ENCODE measurements at regions not wholly inside any gene's neighbourhood (a gene's known extent, or its start where the extent isn't known, plus 50 kb on each side); places are given as distances from the start of the nearest gene placed in this dataset.
"Not testable (repeated sequence)": the region's sequence is repeated elsewhere in the genome, so short reads cannot be mapped to it uniquely, and the experiment has no call there.

DNA sequence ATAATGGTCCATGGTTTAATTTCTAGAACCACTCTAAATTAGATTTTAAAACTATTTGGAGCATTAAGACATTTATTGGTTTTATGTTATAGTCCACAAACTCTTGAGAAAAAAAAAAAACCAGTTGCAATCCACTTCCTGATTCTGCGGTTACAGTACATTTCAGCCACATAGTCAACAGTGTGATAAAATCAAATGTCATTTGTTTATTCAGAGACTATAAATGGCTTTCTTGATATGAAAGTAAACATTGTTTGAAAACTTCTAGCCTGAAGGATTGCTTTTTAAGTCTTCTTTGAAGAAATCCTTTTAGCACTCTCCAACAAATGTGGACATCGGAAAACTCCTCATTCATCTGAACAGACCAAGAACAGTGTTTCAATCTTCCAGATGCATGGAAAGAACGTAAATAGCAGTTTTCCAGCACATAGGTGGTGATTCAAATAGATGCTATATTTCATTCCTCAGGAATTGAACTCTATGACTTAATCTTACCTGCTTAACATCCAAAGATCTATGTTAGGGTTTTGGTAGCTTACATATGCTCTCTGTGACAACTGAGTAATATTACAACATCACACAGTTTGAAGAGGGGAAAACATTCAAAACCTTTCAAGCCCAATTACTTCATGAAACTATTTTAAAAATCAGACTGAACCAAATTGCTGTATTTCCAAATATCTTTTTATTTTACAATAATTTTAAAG lies 87.8 kb upstream of the UBE2E2 start:
- no peak for FAIRE-seq

DNA sequence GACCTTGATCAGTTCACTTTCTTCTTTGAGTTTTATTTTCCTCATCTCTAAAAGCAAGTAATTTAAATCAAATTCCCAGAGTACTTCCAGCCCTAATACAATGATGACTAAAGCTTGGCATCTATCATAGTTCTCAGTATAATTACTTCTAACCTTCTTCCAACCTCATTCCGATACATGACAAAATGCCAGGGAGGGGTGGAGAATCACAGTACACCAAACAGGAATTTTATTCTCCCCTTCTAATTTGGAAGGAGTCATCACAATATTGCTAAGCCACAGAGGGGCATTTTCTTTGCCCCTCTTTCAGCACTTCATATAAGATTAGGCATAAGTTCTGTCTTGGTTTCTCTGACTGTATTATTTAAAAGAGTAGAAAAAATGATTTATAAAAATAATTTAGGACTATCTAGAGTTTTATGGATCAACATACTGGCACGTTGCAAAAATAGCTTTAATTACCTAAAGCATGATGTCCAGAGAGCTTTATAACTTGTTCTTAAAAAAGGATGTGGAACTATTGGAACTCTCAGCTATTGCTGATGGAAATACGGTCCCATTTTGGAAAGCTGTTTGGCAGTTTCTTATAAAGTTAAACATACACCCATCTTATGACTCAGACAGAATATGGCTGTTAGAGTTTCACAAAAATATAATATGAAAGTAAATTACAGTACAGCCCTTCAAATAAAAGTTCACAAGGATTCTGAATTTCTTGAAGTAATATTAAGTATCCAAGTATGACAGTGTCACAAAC lies 86.9 kb upstream of the UBE2E2 start:
- FAIRE-seq = no peak

DNA sequence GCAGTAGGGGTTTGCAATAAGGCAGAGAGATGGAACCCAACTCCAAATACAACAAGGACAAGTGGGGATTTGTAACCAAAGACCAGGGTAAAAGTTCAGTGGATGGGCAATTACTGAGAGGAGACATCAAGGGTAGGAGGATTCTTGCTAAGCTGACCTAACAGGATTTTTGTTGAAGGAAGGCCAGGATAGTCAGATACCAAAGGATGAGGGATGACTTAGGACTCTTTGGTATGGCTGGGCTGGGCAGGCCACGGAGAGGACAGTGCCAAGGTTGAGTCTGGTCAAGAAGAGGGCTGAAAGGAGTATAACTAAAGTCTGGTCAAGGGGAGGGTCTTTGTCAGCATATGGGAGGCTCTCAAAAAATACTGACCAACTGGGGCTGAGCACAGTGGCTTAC lies 85.3 kb upstream of the UBE2E2 start:
- no peak for FAIRE-seq

DNA sequence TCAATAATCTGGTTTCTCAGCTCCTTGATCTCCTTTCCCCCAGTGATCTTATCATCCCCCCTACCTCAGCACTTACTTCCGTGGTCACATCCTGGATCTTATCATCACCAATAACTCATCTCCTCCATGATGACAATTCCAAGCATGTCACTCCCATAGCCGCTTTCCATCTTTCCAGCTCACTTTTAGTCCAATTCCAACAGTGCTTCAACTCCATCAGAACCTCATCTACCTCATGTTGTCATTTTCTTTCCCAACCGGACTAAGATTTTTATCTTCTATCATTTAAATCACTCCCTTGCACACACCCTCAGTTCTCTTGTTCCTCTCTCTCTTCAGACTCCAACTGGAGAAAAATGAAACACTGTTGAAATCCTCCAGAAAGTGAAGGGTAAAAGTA lies 75.9 kb upstream of the UBE2E2 start:
- no peak for FAIRE-seq

DNA sequence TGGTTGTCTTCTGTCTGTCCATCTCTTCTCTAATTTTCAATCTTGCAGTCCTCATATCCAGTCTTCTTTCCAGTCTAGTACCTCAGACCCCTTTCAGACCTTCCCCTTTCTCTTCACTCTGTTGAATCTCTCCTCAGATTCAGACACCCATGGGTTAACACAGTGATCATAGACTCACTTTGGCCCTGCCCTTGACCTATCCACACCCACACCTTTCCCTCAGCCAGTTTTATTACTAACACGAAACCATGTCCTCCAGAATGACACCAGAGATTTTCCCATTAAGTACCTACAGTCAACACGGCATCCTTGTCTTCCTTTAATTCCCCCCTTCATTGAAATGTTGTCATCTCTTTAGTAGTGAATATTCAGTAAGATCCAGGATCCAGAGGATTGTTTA lies 74.5 kb upstream of the UBE2E2 start:
- no peak for FAIRE-seq

DNA sequence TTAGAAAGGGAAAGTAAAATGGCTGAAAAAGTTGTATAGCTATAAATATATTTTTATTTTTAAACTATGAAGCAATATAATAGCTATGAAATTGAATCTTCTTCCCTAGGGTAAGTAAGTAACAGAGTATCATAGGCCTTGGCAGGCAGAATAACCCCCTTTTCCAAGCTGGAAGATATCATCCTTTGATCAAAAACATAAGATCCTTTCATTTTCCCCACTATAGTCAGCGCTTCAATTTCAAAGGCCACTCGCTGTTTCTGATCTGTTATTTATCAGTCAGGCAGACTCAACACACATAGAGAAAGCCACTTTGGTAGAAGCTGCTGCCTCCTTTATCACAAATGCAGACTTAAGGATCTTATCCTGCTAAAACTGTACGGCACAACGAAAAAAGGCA lies 74.0 kb upstream of the UBE2E2 start:
- no peak for FAIRE-seq

DNA sequence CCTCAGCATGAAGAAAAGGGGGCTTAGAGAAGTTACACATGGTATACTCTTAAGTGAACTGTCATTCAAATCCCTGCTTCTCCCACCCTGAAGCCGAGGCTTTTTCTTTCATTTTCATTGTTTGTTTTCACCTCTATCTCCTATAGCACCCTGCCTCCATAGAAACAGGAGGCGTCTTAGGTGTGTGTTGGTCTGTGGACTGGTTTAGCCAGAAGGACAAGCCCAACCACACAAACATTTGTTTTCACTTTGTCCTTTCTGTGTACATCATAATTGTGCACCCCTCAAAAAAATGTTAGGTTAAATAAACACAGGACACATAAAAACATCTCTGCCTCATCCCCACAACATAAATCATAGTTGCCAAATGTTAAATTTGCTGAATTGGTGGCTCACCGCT lies 73.3 kb upstream of the UBE2E2 start:
- FAIRE-seq = no peak

DNA sequence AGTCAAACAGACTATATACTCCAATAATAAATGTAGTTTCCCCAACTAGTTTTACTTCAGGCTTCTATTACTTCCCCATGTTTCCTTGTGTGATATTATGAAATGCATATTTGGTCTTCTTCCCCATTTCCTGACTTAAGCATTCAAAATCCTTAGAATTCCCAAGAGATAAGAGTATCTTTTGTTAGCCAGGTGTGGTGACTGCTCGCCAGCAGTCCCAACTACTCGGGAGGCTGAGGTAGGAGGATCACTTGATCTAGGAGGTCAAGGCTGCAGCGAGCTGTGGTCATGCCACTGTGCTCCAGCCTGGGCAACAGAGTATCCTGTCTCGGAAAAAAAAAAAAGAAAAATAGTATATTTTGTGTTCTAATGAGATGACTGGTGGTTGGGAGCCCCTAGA lies 72.7 kb upstream of the UBE2E2 start:
- no peak for FAIRE-seq

DNA sequence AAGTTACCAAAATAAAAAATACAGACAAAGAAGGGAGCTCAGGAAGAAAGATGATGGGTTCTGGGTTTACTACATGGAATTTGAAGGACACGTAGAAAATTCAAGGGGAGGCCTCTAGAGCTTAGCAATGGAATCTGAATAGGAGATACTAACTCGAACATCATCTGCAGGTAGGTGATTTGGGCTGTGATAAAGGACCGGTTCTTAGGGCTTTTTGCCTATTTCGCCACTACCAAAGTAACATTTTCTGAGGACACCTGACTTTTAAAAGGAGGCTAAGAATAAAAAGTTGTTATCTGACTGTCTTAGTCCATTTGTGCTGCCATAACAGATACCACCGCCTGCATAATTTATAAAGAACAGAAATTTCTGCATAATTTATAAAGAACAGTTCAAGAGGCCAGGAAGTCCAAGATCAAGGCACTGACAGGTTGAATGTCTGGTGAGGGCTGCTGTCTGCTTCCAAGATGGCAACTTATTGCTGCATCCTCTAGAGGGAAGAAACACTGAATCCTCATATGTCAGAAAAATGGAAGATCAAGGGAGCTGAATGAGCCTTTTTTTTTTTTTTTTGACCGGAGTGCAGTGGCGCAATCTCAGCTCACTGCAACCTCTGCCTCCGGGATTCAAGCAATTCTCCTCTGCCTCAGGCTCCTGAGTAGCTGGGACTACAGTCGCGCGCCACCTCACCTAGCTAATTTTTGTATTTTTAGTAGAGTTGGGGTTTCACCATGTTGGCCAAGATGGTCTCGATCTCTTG lies 67.9 kb upstream of the UBE2E2 start:
- FAIRE-seq = no peak

DNA sequence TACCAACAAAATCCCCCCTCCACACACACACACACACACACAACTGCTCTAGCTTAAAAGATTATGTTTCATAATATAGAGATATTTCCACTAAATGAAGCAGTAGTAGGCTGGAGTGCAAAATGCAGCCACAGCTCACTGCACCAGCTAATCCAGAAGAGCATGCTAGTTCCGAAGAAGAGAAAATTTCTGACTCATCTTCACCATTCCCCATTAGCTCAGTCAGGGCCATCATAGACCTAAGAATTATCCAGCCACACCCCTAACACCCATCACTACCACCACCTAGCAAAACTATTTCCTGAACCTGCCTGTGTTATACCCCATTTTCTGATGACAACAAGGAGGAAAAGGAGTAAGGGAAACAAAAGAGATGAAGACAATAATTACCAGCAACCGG lies 67.1 kb upstream of the UBE2E2 start:
- no peak for FAIRE-seq

DNA sequence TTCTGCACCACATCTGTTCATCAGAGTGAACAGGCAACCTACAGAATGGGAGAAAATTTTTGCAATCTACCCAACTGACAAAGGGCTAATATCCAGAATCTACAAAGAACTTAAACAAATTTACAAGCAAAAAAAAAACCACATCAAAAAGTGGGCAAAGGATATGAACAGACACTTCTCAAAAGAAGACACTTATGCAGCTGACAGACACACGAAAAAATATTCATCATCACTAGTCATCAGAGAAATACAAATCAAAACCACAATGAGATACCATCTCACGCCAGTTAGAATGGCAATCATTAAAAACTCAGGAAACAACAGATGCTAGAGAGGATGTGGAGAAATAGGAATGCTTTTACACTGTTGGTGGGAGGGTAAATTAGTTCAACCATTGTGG lies 59.1 kb upstream of the UBE2E2 start:
- not testable (repeated sequence) for FAIRE-seq

DNA sequence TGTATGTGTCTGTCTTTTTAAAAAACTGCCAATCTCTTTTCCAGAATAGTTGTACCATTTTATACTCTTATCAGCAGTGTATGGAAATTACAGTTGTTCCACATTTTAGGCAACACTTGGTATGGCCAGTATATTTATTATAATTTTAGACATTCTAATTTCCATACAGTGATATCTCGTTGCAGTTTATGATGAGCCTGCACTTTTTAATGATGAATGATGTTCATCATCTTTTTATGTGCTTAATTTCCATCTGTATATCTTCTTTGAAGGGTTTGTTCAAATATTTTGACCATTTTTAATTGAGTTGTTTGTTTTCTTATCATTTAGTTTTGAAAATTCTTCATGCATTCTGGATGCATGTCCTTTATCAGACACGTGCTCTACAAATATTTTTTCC lies 57.0 kb upstream of the UBE2E2 start:
- no peak for FAIRE-seq

DNA sequence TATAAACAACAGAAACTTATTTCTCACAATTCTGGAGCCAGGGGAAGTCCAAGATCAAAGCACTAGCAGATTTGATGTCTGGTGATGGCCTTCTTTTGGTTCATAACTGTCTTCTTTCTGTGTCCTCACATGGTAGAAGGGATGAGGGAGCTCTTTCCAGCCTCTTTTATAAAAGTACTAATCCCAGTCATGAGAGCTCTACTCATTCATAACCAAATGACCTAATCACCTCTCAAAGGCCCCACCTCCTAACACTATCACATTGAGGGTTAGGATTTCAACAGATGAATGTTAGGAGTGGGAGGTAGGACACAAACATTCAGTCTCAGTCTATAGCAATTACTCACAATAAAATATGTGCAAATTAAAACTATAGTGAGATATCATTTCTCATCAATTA lies 50.1 kb upstream of the UBE2E2 start:
- FAIRE-seq = no peak
